Heart right ventricle (tissue), 16 donors: ENCODE measurements at regions not wholly inside any gene's neighbourhood (a gene's known extent, or its start where the extent isn't known, plus 50 kb on each side); places are given as distances from the start of the nearest gene placed in this dataset.

Experiments
- ATAC-seq, 8 donors: fragments of 200-7000 bp; cut with Tn5 transposase; one replicate each; pipeline ENCODE4 v1.9.1; 2020; ENCODE audit warnings: mild to moderate bottlenecking in 8 of 8, moderate library complexity in 8 of 8, moderate number of reproducible peaks in 1 of 8
- DNase-seq, 2 donors: peaks; one replicate each; pipeline ENCODE4 v3.0.0-alpha.2; 2020
- H3K27ac ChIP-seq, 10 donors: fragments of 200-600 bp; sonication (generic) in 2 of 10; one replicate each; pipeline versions ENCODE4 v1.5.0 to v1.8.0; 2020 to 2022; ENCODE audit warnings: mild to moderate bottlenecking in 3 of 10
- H3K27me3 ChIP-seq, 7 donors: fragments of 200-600 bp; one replicate each; pipeline ENCODE4 v1.8.0; 2021 to 2022; ENCODE audit warnings: mild to moderate bottlenecking in 2 of 7
- H3K36me3 ChIP-seq, 9 donors: fragments of 200-600 bp; sonication (generic) in 1 of 9; one replicate each; pipeline versions ENCODE4 v1.5.0 to v1.8.0; 2020 to 2022; ENCODE audit warnings: mild to moderate bottlenecking in 2 of 9
- H3K4me1 ChIP-seq, 9 donors: fragments of 200-600 bp; sonication (generic) in 1 of 9; one replicate each; pipeline versions ENCODE4 v1.5.0 to v1.8.0; 2020 to 2022; ENCODE audit warnings: mild to moderate bottlenecking in 4 of 9
- H3K4me3 ChIP-seq, 10 donors: fragments of 200-600 bp; sonication (generic) in 2 of 10; one replicate each; pipeline versions ENCODE4 v1.5.0 to v1.8.0; 2020 to 2022; ENCODE audit warnings: mild to moderate bottlenecking in 7 of 10, moderate library complexity in 2 of 10
- H3K9me3 ChIP-seq, 11 donors: fragments of 200-600 bp in 10 of 11; sonication (generic) in 2 of 11; one replicate each; pipeline versions ENCODE4 v1.5.0 to v1.8.0; 2013 to 2022; ENCODE audit warnings: mild to moderate bottlenecking in 2 of 11, control low read depth in 1 of 11, moderate library complexity in 1 of 11
- WGBS, 2 donors: extraction: QIAGEN DNeasy Blood & Tissue Kit; methylation state at CpG; one replicate each; pipeline ENCODE4 v1.1.7; 2013; ENCODE audit warnings: inconsistent platforms in 1 of 2; 5-methylcytosine and 5-hydroxymethylcytosine counted together
- intact Hi-C, 10 donors: fragments of 100-400 bp; cut with DNase I; formaldehyde crosslinking; loops; one replicate each; pipeline versions ENCODE4 v1.11.1 to v1.14.2; 2022
- TF ChIP-seq, protein P1 (sequence below), 9 donors: fragments of 200-600 bp; sonication (generic) in 2 of 9; IDR thresholded peaks; one replicate each; pipeline versions ENCODE4 v1.5.0 to v1.8.0; 2021 to 2022; ENCODE audit warnings: antibody characterized with exemption in 9 of 9, mild to moderate bottlenecking in 5 of 9, moderate library complexity in 1 of 9
- donor health status: Arrhythmogenic right ventricular cardiomyopathy.
- donor health status: ischemic (EF 13 %, LVEDD 7.1; RV severe dilation, severe dysfunction).
- donor health status: healthy with polysubstance abuse.
- donor health status: DM: no; HTN: yes; CAD: no.
- donor health status: DM: no; HTN: no; CAD: no.
- donor health status: ischemic (EF 25% LVEDD 6.9; RV normal size, moderate dysfunction).
- donor health status: ischemic (EF 25% LVEDD 5.7; RV mildly dilated, moderate dysfunction).
- donor health status: healthy.
- donor health status: DM: yes; HTN: yes; CAD: no.
- donor health status: Ischemic cardiomyopathy.
- donor health status: ischemic (EF 35%, LVEDD 5.7; RV mildly dilated, moderate dysfunction).
- donor health status: nonischemic (EF 11% LVEDD 7.7; RV severe dilation, severe dysfunction).
- donor health status: DM: yes; HTN: yes; CAD: no.
- donor health status: PGD.
- donor health status: ischemic (EF 29% LVEDD 5.4; RV normal size, mild dysfunction).
- donor health status: nonischemic (EF 23%, LVEDD 6.1; RV moderate dilation, normal function).

DNA sequence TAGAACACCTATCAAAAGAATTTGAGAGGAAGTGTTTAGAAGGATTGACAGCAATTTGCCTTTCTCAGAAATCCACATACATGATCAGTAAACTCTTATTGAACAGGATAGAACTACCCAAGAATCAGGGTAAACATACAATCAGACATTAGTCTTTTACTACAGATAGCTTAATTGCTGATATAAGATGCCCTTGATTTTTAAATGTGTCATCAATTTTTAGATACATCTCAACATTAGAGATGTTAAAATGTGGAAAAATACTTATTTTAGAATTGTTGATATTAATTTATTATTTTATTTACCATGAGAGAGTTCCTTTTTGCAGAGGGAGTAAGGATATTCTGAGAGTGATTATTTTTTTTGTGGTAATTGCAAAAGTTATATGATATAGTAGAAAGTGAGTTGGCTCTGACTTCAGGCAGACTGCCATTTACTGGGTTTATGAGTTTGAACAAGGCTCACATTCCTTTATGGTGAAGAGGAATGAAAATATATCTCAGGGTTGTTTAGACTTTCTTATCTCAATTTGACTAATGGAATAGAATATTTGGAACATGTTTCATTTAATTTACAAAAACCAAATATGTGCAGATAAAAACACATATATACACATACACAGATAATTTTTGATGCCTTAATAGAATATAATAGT is 302.8 kb upstream of the GOLIM4 start:
- no peaks in the 10 kb centered on the region for H3K9me3 ChIP-seq
- H3K4me3 ChIP-seq, result no peak overlapping the region
- H3K27ac ChIP-seq, result no peak overlapping the region
- no peak for DNase-seq
- no peak for ATAC-seq
- H3K27me3 ChIP-seq, result no peaks in the 10 kb centered on the region
- H3K4me1 ChIP-seq, result no peaks in the 10 kb centered on the region
- intact Hi-C loops, result no loop called here
- TF ChIP-seq, protein P1, sequence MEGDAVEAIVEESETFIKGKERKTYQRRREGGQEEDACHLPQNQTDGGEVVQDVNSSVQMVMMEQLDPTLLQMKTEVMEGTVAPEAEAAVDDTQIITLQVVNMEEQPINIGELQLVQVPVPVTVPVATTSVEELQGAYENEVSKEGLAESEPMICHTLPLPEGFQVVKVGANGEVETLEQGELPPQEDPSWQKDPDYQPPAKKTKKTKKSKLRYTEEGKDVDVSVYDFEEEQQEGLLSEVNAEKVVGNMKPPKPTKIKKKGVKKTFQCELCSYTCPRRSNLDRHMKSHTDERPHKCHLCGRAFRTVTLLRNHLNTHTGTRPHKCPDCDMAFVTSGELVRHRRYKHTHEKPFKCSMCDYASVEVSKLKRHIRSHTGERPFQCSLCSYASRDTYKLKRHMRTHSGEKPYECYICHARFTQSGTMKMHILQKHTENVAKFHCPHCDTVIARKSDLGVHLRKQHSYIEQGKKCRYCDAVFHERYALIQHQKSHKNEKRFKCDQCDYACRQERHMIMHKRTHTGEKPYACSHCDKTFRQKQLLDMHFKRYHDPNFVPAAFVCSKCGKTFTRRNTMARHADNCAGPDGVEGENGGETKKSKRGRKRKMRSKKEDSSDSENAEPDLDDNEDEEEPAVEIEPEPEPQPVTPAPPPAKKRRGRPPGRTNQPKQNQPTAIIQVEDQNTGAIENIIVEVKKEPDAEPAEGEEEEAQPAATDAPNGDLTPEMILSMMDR (IDR thresholded peaks at IDR 0.05), result no peak
- H3K36me3 ChIP-seq, result no peaks in the 10 kb centered on the region

DNA sequence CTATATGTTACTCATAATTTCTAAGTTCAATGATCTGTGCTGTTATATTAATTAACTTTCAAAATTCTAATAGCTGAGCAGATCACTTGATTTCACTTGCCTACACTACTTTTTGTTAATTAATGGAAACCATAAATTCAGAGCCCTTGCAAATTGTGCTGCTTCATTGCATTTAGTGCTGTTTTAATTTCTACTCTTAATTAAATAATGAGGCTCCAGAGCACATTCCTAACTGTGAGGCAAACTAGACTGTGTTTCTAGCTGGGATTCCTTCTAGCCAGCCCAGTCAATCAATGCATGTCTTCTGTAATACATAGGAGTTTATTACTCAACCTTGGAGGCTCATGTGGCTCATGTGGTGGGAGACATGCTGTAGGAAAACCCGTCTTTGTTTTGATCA is 301.1 kb upstream of the GOLIM4 start:
- Histone ChIP-seq H3K36me3 (no peaks in the 10 kb centered on the region), H3K27ac (no peak overlapping the region), H3K4me3 (no peak overlapping the region), H3K27me3 (no peaks in the 10 kb centered on the region), H3K9me3 (no peaks in the 10 kb centered on the region), H3K4me1 (no peaks in the 10 kb centered on the region)
- DNase-seq (no peak), ATAC-seq (no peak)
- intact Hi-C loops, result no loop called here
- 73 to 86% methylated on average over 1 of the region's 1 CpG for WGBS, 2 donors
- TF ChIP-seq, protein P1 (IDR thresholded peaks at IDR 0.05), result no peak

GRCh38 chr3:168395551-168395950 is 299.8 kb upstream of the GOLIM4 start:
- TF ChIP-seq, protein P1 (IDR thresholded peaks at IDR 0.05), result no peak
- H3K9me3 ChIP-seq, result no peaks in the 10 kb centered on the region
- intact Hi-C loops, result no loop called here
- no peak overlapping the region for H3K4me3 ChIP-seq
- no peaks in the 10 kb centered on the region for H3K4me1 ChIP-seq
- no peak for ATAC-seq
- H3K27me3 ChIP-seq, result no peaks in the 10 kb centered on the region
- DNase-seq, result no peak
- H3K36me3 ChIP-seq, result no peaks in the 10 kb centered on the region
- no peak overlapping the region for H3K27ac ChIP-seq
- WGBS, 2 donors, result 79 to 80% methylated on average over 2 of the region's 2 CpGs

DNA sequence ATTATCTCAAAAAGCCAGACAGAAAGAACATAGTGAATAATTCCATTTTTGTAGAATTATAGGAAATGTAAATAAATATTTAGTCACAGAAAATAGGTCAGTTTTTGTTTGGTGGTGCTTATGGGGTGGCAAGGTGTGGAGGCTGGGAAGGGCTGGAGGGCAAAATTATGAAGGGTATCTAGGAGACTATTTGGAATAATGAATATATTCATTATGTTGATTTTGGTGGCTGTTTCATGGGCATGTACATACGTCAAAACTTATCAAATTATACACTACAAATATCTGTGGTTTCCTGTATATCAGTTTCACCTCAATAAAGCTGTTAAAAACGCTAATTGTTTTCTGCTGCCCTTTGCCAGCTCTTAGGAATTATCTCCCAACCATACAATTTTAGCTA is 298.7 kb upstream of the GOLIM4 start:
- intact Hi-C loops, result no loop called here
- DNase-seq, result no peak
- no peak for ATAC-seq
- H3K36me3 ChIP-seq, result no peaks in the 10 kb centered on the region
- no peaks in the 10 kb centered on the region for H3K27me3 ChIP-seq
- no peak overlapping the region for H3K27ac ChIP-seq
- no peak overlapping the region for H3K4me3 ChIP-seq
- WGBS, 2 donors, result 72 to 92% methylated on average over 2 of the region's 2 CpGs
- H3K4me1 ChIP-seq, result no peaks in the 10 kb centered on the region
- TF ChIP-seq, protein P1 (IDR thresholded peaks at IDR 0.05), result no peak
- H3K9me3 ChIP-seq, result peaks cover 0 to 7% (median 0%) of the 10 kb centered on the region in 11 donors
